Activated CD8-positive, alpha-beta memory T cell treated with anti-CD3 and anti-CD28 coated beads for 48 hours (primary cell): ENCODE measurements at regions not wholly inside any gene's neighbourhood (a gene's known extent, or its start where the extent isn't known, plus 50 kb on each side); places are given as distances from the start of the nearest gene placed in this dataset.
"Not testable (repeated sequence)": the region's sequence is repeated elsewhere in the genome, so short reads cannot be mapped to it uniquely, and the experiment has no call there.

Experiments used
- DNase-seq, 3 experiments: peaks; one replicate each; pipeline ENCODE4 v3.0.0-alpha.2; 2020; ENCODE audit warnings: low read depth in 2 of 3, low spot score in 2 of 3

DNA sequence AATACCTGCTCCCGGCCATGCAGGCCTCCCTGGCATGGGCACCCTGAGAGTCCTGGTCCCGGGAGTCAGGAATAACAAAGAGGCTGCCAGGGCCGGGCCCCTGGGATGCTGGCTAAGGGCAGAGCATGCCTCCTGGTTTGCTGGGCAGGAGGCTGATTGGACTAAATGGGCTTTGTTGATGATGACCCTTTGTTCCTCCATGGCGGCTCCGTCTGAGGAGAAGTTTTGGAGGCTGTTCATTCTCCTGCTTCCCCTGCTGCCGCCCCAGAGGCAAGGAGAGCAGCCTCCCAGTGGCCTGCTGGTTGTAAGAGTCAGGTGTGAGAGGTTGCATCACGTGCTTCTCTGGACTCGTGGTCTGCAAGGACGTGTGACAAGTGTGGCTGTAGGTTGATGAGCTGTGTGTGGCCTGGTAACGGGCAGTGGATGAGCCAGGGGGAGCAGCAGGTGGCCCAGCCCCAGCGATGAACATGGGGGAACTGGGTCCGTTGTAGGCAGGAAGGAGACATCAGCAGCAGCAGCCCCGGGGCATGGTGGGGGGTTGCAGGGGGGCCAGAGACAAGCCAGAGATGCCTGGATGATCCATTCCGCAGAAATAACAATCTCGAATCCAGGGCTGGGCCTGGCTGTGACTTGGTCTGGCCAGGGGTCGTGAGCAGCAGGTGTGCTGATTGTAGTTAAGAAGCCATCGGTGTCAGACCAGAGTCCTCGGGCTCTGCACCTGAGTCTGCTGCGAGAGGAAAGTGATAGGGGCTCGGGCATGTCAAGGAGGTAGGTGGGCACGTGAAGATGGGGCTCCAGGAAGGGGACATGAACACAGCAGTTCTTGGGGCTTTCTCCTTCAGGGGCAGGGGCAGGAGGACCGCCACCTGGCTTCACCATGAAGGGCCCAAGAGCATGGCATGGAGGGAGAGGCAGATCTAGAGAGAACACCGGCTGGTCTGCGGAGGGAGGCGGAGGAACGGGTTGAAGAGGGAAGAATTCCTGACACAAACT is 101.4 kb downstream of the TNFRSF13B start:
- no peak for DNase-seq

GRCh38 chr17:16869531-16870252 is 102.2 kb downstream of the TNFRSF13B start:
- DNase-seq, result not testable (repeated sequence)

DNA sequence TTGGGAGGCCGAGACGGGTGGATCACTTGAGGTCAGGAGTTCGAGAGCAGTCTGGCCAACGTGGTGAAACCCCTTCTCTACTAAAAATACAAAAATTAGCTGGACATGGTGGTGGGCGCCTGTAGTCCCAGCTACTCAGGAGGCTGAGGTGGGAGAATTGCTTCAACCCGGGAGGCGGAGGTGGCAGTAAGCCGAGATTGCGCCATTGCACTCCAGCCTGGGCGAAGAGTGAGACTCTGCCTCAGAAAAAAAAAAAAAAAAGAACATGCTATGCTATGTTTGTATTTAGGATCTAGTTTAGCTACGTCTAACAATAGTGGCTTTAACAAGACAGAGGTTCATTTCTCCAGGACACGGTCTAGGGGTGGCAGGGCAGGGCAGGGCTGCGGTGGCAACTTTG is 103.3 kb downstream of the TNFRSF13B start:
- DNase-seq, result not testable (repeated sequence)

DNA sequence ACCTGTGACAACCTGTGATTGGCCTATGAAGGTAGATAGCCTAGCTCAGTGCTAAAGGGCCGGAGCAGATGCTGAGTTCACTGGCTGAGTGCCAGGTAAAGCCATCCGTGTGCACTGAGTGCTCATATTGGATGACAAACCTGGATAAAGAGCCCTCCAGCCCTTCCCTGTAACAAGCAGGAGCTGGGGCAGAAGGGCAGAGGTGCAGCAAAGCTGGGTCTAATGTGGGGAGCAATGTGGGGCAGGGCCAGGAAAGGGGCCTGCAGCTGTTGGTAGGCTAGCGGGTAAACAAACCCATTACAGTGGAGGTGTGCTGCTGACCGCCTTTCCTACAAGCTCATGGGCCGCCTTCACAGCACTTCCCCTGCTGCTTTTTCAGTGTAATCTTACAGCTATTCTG is 104.4 kb downstream of the TNFRSF13B start:
- DNase-seq, result not testable (repeated sequence)

GRCh38 chr17:16866841-16867240 is 105.1 kb downstream of the TNFRSF13B start:
- DNase-seq, result not testable (repeated sequence)

DNA sequence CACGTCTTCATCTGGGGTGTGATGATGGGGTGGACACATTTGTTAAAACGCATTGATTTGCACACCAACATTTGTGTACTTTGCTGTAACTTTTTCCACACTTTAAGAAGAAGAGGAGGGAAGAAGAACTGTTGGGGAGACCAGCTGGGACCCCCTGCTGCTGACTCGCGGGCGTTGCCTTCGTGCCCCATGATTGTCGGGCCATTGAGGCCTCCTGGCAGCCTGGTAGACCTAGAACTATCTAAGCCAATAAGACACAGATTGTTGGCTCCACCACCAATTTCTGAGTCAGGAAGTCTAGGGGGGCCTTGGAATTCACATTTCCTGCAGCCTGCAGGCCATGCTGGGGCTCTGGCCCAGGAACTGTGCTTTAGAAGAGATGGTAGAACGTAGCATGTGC is 105.5 kb downstream of the TNFRSF13B start:
- no peak for DNase-seq

DNA sequence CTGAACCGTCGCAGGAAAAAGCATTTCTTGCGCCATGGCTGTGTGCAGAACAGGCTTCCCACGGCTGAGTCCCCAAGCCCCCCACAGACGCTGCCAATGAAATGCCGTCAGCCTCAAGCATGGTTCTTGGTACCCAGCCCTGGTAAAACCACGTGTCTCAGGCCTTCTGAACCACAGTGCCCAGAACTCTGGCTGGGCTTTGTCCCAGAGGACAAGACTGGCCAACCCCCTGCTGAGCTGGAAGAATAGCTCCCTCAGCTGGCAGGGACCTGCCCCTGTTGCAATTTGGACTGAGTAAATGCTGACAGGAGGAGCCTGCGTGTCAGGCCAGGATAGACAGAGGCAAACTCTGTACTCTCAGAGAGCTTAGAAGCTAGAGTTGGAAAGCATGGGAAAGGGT is 106.2 kb downstream of the TNFRSF13B start:
- not testable (repeated sequence) for DNase-seq

GRCh38 chr17:16865077-16865613 is 106.8 kb downstream of the TNFRSF13B start:
- not testable (repeated sequence) for DNase-seq

DNA sequence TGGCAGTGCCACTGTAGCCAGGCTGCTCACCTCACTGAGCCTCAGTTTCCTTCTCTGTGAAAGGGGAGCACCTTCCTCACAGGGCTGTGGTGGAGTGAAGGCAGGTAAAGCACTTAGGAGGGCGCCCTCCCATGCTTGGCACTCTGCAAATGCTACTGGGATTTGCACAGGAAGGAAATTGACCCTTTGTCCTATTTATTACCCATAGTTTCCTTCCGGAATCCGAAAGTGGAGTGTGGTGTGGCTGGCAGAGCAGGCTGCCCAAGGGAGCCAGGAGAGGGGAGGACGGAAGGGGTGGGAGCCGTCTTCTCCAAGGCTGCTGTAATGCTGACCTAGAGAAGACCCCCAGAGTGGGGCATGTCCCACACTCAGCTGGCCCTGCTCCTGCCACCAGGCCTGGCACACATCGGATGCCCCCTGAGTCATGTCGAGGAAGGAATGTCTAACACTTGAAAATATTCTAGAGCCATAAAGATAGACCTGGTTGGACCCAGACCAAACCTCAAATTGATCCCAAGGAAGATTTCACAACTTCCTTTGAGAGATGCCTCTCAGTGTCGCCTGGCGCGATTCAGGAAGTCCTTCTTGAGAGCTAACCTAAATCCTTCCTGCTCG is 107.3 kb downstream of the TNFRSF13B start:
- not testable (repeated sequence) for DNase-seq

DNA sequence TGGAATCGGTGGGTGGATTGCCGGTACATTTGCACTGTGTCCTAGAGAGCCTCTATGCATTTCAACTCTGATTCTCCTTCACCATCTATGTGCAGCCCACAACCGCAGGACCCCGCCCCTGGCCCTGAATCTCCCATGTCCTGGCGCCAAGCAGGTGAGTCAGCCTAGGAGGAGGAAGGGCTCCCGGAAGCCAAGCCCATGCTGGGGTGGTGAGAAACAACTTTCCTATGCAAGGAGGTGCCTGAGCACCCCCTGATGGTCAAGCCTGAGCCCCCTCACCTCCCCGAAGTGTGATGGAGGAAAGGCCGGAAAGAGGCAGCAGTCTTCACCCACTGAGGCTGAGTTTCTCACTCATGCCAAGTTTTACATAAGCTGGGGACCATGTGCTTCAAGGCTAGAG is 110.8 kb downstream of the TNFRSF13B start:
- not testable (repeated sequence) for DNase-seq

GRCh38 chr17:16860467-16860866 is 111.5 kb downstream of the TNFRSF13B start:
- DNase-seq, result not testable (repeated sequence)

DNA sequence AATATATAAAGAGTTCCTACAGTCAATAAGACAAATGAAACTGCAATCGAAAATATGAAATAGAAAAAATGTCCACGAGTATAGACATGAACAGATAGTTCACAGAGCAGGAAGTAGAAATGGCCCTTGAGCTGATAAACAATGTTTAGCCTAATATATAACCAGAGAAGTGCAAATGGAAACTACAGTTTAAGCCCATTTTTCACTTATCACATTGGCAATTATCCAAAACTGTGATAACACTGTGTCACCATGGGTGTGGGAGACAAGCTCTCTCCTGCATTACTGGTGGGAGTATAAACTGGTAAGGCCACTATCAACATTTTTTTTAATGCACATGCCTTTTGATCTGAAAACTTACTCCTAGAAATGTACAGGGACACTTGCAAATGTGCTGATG is 112.4 kb downstream of the TNFRSF13B start:
- not testable (repeated sequence) for DNase-seq

- DNase-seq, result not testable (repeated sequence)
Measured at GRCh38 chr17:16857746-16858145, 114.2 kb downstream of the TNFRSF13B start.

GRCh38 chr17:16856846-16857245 is 115.1 kb downstream of the TNFRSF13B start:
- DNase-seq, result not testable (repeated sequence)

- DNase-seq, result not testable (repeated sequence)
Measured at GRCh38 chr17:16856171-16856570, 115.7 kb downstream of the TNFRSF13B start.

DNA sequence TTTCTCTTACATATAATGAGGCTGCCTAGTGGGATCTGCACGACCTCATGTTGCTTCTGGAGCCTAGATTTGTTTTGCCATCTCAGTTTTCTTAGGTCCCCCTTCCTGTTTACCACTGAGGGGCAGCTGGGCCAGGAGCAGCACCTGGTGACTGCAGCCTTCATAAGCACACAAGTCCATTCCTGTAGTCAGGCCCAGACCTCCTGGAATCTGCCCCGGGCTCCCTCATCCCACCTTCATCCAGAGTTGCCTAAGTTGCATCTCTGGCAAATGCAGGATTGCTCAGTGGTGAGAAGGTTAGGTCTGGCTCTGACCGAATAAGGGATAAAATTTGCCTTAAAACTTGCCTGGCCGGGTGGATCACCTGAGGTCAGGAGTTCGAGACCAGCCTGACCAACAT is 117.3 kb downstream of the TNFRSF13B start:
- not testable (repeated sequence) for DNase-seq

DNA sequence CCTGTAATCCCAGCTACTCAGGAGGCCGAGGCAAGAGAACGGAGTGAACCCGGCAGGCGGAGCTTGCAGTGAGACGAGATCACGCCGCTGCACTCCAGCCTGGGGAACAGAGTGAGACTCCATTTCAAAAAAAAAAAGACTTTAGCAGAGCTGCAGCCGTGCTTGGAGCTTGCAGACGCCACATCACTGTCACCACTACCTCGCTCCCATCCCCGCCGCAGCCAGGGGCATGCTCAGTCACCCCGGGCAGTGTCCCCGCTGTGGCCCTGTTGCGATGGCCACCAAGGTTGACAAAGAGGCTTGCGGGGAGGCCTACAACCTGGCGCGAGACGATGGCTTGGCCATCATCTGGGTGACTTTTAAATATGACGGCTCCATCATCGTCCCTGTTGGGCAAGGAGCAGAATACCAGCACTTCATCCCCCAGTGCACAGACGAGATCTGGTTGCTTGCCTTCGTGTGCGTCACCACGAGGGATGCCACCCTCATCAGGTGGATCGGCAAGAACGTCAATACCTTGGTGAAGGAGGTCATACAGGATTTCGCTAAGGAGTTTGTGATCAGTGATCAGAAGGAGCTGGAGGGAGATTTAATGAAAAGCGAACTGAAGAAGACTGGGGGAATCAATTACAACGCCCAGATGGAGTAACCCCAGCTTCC is 118.1 kb downstream of the TNFRSF13B start:
- DNase-seq, result no peak

GRCh38 chr17:16849861-16850260 is 122.1 kb downstream of the TNFRSF13B start:
- not testable (repeated sequence) for DNase-seq

GRCh38 chr17:16848997-16849396 is 122.9 kb downstream of the TNFRSF13B start:
- DNase-seq, result not testable (repeated sequence)

- not testable (repeated sequence) for DNase-seq
Measured at GRCh38 chr17:16845098-16845497, 126.8 kb downstream of the TNFRSF13B start.

DNA sequence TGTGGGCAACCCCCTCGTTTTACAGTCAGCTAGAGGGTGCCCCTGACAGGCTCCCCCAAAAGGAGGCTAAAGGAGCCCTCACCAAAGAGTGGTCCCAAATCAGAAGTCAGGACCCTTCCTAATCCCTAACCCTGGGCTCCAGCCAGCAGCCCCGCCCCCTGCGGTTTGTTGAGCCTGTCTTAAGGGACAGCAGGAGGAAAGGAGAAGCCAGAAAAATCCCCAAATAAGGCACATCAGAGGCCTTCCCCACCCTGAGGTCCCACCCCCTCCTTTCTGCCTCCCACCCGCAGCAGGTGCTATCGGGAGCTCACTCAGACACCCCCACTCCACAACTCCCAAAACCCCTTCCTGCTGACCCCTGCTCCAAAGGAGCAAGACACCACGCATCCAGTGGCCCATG is 127.2 kb downstream of the TNFRSF13B start:
- not testable (repeated sequence) for DNase-seq
